Panc1 (cell line): ENCODE measurements at regions not wholly inside any gene's neighbourhood (a gene's known extent, or its start where the extent isn't known, plus 50 kb on each side); places are given as distances from the start of the nearest gene placed in this dataset.

ENCODE experiments used
- ATAC-seq: fragments of 200-7000 bp; cut with Tn5 transposase; 2 replicates; pipeline ENCODE4 v1.9.1; 2020; ENCODE audit warnings: mild to moderate bottlenecking, moderate library complexity
- BruUV-seq: library from RNA; stranded (reverse); fragments of 400-500 nt; replicated peaks from 2 replicates; lab custom pipeline; 2021; lab: Mats Ljungman, UMichigan
- CTCF ChIA-PET: fragments of 300-600 bp; sonication (Branson Sonifier 250); formaldehyde crosslinking; loops from one replicate; lab custom pipeline; 2022; ENCODE audit warnings: antibody characterized with exemption; lab: Charles Lee
- POLR2A ChIA-PET: fragments of 300-600 bp; sonication (Branson Sonifier 250); formaldehyde crosslinking; loops from one replicate; lab custom pipeline; 2022; ENCODE audit warnings: antibody characterized with exemption; lab: Charles Lee
- DNase-seq: peaks from one replicate; pipeline ENCODE4 v3.0.0-alpha.2; 2010; ENCODE audit warnings: low read depth, low spot score
- H3K27ac ChIP-seq: 2 replicates; pipeline ENCODE4 v1.5.1; 2011; ENCODE audit warnings: mild to moderate bottlenecking, low read length, inconsistent platforms
- H3K27me3 ChIP-seq: fragments of 200-500 bp; sonication (Bioruptor generic); 2 replicates; pipeline ENCODE4 v1.6.0; 2014; ENCODE audit warnings: low read length, inconsistent platforms; ENCODE audit not compliant: control insufficient read depth, insufficient read depth
- H3K36me3 ChIP-seq: fragments of 200-500 bp; sonication (Bioruptor generic); 2 replicates; pipeline ENCODE4 v1.5.1; 2014; ENCODE audit warnings: inconsistent platforms, mild to moderate bottlenecking, low read length, moderate library complexity; ENCODE audit not compliant: control insufficient read depth, insufficient read depth
- H3K4me1 ChIP-seq: 2 replicates; pipeline ENCODE4 v1.5.1; 2011; ENCODE audit warnings: inconsistent platforms, mild to moderate bottlenecking, low read length, moderate library complexity; ENCODE audit not compliant: control insufficient read depth, insufficient read depth
- H3K4me3 ChIP-seq, 2 experiments: 2 replicates each; pipeline ENCODE4 v1.5.1; 2011 to 2012; ENCODE audit warnings: low read depth in 2 of 2, low read length in 2 of 2, mild to moderate bottlenecking in 2 of 2, inconsistent platforms in 1 of 2, moderate library complexity in 1 of 2
- H3K9me3 ChIP-seq: fragments of 200-500 bp; sonication (Bioruptor generic); 2 replicates; pipeline ENCODE4 v1.5.1; 2014; ENCODE audit warnings: low read depth, mild to moderate bottlenecking, inconsistent platforms, low read length, moderate library complexity; ENCODE audit not compliant: control insufficient read depth, insufficient read depth
- POLR2AphosphoS5 ChIP-seq: IDR thresholded peaks from 2 replicates; pipeline ENCODE4 v1.6.1; 2012; ENCODE audit warnings: mild to moderate bottlenecking, low read depth, low read length, moderate library complexity
- SIN3A ChIP-seq: IDR thresholded peaks from 2 replicates; pipeline ENCODE4 v1.6.1; 2012; ENCODE audit warnings: low read depth, mild to moderate bottlenecking, low read length, moderate library complexity, borderline replicate concordance; ENCODE audit not compliant: insufficient read depth
- TCF7L2 ChIP-seq: IDR thresholded peaks from 2 replicates; pipeline ENCODE4 v1.6.1; 2011; ENCODE audit warnings: mild to moderate bottlenecking, low read depth, low read length, inconsistent platforms
- in situ Hi-C: cut with HindIII; loops from 2 replicates; pipeline ENCODE4 v1.10.0; 2016; ENCODE audit warnings: low sequenced_read_pairs, low pct_unique_long_range_greater_than_20kb
- intact Hi-C: fragments of 100-400 bp; cut with micrococcal nuclease; formaldehyde crosslinking; loops from one replicate; pipeline ENCODE4 v1.10.0; 2022; ENCODE audit not compliant: unreplicated experiment
- TF ChIP-seq, protein P1 (sequence below), 2 experiments: IDR thresholded peaks; 2 replicates each; pipeline ENCODE4 v1.6.1; 2011 to 2012; ENCODE audit warnings: low read depth in 2 of 2, control low read depth in 1 of 2, low read length in 1 of 2, mild to moderate bottlenecking in 1 of 2, moderate library complexity in 1 of 2; ENCODE audit not compliant: insufficient read depth in 1 of 2
- TF ChIP-seq, protein P2 (sequence below): fragments of 450-650 bp; IDR thresholded peaks from 2 replicates; pipeline ENCODE4 v1.5.1; 2017; ENCODE audit warnings: mild to moderate bottlenecking

DNA sequence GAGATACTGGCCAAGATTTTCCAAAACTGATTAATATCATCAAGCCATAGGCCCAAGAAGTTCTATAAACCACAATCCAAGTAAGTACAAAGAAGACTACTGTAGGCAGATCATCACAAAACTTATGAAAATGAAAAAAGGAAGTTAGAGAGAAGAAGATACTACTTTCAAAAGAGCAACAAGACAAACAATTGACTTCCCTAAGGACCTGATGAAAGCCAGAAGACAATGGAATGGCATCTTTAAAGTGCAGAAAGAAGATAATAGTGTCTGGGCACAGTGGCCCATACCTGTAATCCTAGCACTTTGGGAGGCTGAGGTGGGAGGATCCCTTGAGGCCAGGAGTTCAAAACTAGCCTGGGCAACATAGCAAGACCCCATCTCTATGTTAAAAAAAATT is 243.1 kb downstream of the PRDM2 start:
- intact Hi-C loops, result no loop called here
- BruUV-seq, result no TSS peak
- DNase-seq (no peak), ATAC-seq (no peak)
- Histone ChIP-seq H3K9me3 (no peaks in the 10 kb centered on the region), H3K27me3 (no peaks in the 10 kb centered on the region), H3K27ac (no peak overlapping the region), H3K4me3 (no peak overlapping the region), H3K4me1 (no peaks in the 10 kb centered on the region), H3K36me3 (no peaks in the 10 kb centered on the region)
- no peak for TF ChIP-seq SIN3A
- TF ChIP-seq, protein P1, sequence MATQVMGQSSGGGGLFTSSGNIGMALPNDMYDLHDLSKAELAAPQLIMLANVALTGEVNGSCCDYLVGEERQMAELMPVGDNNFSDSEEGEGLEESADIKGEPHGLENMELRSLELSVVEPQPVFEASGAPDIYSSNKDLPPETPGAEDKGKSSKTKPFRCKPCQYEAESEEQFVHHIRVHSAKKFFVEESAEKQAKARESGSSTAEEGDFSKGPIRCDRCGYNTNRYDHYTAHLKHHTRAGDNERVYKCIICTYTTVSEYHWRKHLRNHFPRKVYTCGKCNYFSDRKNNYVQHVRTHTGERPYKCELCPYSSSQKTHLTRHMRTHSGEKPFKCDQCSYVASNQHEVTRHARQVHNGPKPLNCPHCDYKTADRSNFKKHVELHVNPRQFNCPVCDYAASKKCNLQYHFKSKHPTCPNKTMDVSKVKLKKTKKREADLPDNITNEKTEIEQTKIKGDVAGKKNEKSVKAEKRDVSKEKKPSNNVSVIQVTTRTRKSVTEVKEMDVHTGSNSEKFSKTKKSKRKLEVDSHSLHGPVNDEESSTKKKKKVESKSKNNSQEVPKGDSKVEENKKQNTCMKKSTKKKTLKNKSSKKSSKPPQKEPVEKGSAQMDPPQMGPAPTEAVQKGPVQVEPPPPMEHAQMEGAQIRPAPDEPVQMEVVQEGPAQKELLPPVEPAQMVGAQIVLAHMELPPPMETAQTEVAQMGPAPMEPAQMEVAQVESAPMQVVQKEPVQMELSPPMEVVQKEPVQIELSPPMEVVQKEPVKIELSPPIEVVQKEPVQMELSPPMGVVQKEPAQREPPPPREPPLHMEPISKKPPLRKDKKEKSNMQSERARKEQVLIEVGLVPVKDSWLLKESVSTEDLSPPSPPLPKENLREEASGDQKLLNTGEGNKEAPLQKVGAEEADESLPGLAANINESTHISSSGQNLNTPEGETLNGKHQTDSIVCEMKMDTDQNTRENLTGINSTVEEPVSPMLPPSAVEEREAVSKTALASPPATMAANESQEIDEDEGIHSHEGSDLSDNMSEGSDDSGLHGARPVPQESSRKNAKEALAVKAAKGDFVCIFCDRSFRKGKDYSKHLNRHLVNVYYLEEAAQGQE (IDR thresholded peaks at IDR 0.05; ENCODE audit: insufficient read depth in 1 of 2, low read depth in 2 of 2, low read length in 1 of 2), result no peak
- no peak for TF ChIP-seq TCF7L2
- TF ChIP-seq POLR2AphosphoS5, result no peak
- TF ChIP-seq, protein P2, sequence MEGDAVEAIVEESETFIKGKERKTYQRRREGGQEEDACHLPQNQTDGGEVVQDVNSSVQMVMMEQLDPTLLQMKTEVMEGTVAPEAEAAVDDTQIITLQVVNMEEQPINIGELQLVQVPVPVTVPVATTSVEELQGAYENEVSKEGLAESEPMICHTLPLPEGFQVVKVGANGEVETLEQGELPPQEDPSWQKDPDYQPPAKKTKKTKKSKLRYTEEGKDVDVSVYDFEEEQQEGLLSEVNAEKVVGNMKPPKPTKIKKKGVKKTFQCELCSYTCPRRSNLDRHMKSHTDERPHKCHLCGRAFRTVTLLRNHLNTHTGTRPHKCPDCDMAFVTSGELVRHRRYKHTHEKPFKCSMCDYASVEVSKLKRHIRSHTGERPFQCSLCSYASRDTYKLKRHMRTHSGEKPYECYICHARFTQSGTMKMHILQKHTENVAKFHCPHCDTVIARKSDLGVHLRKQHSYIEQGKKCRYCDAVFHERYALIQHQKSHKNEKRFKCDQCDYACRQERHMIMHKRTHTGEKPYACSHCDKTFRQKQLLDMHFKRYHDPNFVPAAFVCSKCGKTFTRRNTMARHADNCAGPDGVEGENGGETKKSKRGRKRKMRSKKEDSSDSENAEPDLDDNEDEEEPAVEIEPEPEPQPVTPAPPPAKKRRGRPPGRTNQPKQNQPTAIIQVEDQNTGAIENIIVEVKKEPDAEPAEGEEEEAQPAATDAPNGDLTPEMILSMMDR, result no peak
- in situ Hi-C loops, result no loop called here
- CTCF ChIA-PET, result no interaction called here
- POLR2A ChIA-PET, result no interaction called here

DNA sequence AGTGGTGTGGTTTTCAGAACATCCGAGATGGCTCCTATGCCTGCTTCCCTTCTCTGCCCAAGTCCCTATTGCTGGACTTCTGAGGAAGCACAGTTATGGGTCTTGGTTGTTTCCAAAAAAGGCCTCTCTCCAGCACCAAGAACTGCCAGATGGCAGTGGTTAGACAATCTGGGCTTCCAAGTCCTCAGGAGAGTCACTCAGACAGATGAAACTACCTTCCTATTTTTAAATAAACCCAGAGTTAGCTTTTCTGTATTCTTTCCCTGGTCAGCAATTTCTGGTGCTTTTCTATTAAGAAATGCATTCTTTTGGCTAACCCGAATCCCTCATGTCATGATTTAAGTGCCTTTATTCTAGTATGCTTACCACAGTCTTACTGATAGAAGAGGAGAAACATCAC is 245.9 kb downstream of the PRDM2 start:
- H3K4me1 ChIP-seq, result no peaks in the 10 kb centered on the region
- TF ChIP-seq TCF7L2, result no peak
- intact Hi-C loops, result no loop called here
- DNase-seq, result no peak
- no peaks in the 10 kb centered on the region for H3K36me3 ChIP-seq
- ChIA-PET CTCF (no interaction called here), POLR2A (no interaction called here)
- ATAC-seq, result no peak
- no peaks in the 10 kb centered on the region for H3K9me3 ChIP-seq
- no peak overlapping the region for H3K27ac ChIP-seq
- no peak overlapping the region for H3K4me3 ChIP-seq
- H3K27me3 ChIP-seq, result no peaks in the 10 kb centered on the region
- in situ Hi-C loops, result no loop called here
- BruUV-seq, result no TSS peak

DNA sequence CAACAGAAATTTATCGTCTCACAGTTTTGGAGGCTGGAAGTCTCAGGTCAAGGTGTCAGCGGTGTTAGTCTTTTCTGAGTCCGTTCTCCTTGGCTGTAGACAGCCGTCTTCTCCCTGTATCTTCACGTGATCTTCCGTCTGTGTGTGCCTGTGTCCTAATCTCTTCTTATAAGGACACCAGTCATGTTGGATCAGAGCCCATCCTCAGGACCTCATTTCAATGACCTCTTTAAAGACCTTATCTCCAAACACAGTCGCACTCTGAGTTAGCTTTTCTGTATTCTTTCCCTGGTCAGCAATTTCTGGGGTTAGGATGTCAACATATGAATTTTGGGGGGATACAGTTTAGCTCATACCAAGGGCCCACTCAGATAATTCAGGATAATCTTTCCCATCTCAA is 247.7 kb downstream of the PRDM2 start:
- POLR2A ChIA-PET, result no interaction called here
- ATAC-seq (no peak), DNase-seq (no peak)

More for the DNA sequence above, 247.7 kb downstream of the PRDM2 start:
- in situ Hi-C loops, result no loop called here
- Histone ChIP-seq H3K4me1 (no peaks in the 10 kb centered on the region), H3K4me3 (no peak overlapping the region), H3K27me3 (no peaks in the 10 kb centered on the region), H3K9me3 (no peaks in the 10 kb centered on the region), H3K36me3 (no peaks in the 10 kb centered on the region), H3K27ac (no peak overlapping the region)
- BruUV-seq, result no TSS peak
- CTCF ChIA-PET, result no interaction called here
- TF ChIP-seq POLR2AphosphoS5 (no peak), SIN3A (no peak), TCF7L2 (no peak)
- TF ChIP-seq, protein P1 (IDR thresholded peaks at IDR 0.05; ENCODE audit: insufficient read depth in 1 of 2, low read depth in 2 of 2, low read length in 1 of 2), result no peak
- TF ChIP-seq, protein P2, result no peak
- intact Hi-C loops, result no loop called here
